Stimulated activated CD4-positive, alpha-beta T cell treated with anti-CD3 and anti-CD28 coated beads, Interleukin-2, amount 100 ng/mL, for 24 hours (primary cell): ENCODE measurements at regions not wholly inside any gene's neighbourhood (a gene's known extent, or its start where the extent isn't known, plus 50 kb on each side); places are given as distances from the start of the nearest gene placed in this dataset.

Experiments used
- DNase-seq, 2 donors: peaks; one replicate each; pipeline ENCODE4 v3.0.0-alpha.2; 2020

DNA sequence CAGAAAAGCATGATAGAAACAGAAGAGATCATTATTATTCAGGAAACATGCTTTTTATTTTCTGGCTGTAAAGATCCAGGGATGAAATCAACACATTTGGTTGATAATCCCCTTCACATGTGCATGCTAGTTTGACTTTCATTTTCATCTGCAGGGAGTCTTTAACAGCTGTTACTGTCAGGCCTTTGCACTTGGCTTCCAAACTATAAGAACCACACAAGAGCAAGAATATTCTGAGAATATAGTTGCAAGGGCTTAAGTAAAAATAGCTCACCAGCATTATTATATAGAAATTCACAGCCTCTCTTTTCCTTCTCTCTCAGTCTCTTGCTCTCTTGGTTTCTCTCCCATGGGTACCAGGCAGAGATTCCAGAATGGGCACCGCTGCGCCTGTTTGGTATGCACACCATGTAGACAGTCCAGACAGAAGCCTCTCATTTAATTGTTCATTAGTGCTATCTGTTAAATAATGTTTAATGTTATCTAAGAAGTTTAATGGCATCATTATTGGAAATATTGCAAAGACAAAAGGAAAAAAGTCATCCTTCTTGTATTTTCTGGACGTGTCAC, 622.3 kb upstream of the PLXNA2 start:
- DNase-seq: no peak

DNA sequence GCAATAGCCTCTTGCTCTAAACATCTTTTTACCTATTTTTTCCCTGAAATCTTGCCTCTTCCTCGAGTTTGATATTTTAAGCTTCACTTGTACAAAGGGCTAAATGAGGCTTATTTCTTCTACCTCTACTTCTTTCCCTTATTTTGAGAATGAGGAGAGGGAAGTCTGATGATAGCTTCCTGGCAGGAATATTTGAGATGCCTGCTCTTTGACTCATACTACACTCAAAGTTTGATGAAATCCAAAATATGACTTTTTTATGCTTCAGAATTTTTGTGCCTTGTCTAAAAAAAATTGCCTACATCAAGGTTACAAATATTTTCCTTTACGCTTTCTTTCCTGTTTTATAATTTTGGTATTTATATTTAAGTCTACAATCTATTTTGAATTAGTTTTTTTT, 624.4 kb upstream of the PLXNA2 start:
- no peak for DNase-seq

DNA sequence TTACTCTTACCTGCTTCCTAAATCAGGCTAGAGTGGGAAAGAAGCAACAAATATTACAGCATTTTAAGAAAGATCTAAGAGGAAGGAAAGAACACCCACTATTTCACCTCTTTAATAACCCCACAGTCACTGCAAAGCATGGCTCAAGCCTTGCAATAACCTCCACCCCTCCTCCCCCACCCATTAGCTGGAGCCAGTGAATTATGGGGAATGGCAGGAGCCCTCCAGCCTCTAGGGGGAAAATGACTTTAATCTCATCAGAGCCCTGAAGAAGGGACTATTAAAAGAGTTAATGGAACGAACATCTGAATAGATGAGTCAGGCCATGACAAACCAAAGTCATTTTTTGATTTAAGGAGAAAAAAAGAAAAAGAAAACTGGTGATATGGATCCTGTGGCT, 630.7 kb upstream of the PLXNA2 start:
- no peak for DNase-seq

DNA sequence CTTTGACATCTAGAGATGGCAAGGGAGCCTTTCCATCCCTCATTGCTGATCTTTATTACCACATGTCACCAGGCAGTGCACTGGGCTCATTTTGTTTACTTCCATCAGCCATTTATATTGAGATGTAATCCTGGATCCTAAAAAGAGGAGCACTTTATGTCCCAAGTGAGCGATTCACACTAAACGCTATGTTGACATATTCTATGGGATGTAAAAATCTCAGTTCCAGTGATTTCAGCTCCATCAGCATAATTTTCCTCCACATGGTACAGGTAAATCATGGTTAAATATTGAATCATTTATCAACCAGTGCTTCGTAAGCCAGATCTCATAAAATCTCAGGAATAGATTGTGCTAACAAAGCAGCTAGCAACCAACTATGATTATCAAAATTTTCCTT, 634.8 kb upstream of the PLXNA2 start:
- DNase-seq: no peak

DNA sequence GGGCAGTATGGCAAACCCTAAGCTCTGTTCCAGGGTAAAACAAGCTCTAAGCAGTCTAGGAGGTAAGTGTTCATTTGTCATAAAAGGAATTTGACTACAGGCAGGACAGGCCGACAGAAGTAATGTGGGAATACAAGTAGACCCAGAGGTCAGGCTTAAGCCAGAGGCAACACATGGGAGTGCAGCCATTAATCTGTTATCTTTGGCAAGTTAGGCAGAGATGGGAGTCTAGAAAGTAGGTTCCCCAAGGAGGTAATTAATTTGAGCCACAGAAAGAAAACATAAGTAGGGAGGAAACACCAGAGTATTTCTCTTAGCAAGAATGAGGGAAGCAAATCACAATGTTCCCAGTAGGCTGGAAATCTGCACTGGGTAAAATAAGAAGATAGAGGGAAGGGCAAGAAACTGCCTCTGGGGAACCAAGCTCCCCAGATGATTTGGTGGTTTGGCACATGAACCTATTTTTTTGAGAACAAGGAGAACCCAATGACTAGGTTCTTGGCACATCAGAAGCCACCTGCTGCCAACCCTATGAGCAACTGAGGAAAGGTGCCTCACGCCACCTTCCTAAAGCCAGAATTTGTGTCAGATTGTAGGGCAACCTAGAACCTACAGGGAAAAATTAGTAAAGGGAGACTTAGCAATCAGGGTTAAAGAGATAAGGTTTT, 636.4 kb upstream of the PLXNA2 start:
- DNase-seq: no peak

DNA sequence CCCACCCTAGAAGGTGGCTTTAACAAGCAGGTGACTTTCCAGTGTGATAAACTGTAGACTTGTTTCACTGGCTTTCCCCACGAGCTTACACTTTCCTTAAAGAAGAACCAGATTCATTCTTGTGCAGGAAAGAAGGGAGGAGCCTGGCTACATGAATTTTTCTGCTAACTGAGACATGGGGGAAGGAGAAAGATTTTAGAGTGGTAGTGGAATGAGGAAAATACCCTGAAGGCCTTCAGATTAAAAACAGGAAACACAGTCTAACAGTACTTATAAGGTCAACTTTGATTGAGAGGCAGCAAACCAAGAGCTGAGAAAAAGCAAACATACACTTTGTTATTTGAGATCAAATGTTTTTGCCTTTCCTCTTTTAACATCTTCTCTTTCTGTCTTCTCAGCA, 640.9 kb upstream of the PLXNA2 start:
- no peak for DNase-seq

DNA sequence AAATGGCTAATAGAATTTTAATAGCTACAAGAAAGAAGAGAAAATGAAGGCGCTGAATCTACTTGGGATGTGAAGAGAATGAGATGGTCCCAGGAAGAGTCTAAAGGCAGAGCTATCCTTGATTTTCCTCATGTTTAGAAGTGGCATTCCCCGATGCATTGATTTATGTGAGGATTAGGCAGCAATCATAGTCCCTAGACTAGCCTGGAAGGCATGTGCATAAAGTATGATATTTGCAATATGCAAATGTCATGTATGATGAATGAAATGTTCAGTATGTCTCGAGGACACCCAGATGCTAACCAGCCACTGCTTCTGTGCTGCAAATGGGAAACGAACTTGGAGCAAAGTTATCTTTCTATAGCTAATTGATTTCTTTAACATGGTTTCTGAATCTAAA, 641.5 kb upstream of the PLXNA2 start:
- no peak for DNase-seq

DNA sequence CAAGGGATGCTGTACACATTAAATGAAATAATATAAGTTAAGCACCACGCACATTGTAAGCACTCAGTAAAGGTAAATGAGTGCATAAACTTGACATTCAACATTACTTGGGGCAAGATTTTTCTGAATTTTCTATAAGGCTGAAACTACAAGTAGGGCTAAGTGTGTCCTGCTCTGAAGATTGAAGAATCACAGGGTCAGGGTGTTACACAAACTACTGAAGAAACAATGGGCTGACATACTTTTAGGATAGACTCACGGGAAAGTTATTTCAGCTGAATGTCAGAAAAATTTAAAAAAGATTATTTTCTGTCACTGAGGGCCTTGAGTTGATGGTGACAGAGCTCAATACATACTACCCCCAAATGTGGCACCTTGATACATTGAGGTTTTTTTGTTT, 644.2 kb upstream of the PLXNA2 start:
- DNase-seq: no peak

DNA sequence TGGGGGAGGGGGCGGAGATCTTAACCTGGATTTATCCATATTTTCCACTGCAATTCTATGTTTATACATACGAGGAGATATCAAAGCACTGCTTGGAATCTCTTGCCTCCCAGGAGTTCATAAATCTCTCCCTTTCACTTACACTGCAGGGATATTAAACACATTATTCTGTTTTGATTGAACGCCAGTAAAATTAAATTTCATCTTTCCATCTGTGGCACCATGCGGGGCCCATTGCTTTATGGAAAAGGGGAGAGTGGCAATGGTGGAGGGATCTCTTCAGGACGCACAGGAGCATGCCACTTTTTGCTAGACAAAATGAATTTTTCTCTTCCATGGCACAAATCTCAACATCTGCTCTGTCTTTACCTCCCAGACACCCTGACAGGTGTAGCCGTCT, 648.0 kb upstream of the PLXNA2 start:
- DNase-seq: no peak

DNA sequence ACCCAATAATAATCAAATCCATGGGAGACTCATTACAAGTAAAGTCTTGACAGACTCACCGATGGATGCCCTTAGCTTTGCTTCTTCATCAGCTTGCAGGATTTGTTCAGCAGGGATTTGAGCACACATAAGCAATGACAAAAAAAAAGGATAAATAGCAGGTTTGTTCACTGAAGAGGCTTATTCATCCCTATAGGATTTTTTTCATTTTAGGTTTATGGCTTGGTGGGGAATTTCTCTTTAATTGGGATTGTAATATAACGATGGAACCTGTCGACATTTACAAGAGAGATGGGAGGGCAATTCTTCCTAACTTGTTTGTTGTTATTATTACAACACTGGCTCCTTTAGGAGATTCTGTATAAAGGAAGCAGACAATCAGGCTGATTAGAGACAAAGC, 649.1 kb upstream of the PLXNA2 start:
- DNase-seq: no peak

DNA sequence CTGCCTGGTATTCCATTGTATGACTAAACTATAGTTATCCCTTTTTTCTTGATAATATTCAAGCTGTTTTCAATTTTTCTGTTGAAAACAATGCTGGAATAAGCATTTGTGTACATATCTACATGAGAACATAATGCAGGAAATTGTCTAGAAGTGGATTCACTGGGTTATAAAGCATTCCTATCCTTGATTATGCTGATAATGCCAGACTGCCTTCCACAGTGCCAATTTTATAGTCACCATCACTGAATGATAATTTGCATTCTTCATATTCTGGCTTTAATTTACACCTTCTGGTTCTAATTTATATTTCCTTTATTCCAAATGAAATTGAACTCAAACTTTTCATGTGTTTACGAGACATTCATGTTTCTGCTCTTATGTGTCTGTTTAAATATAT, 651.0 kb upstream of the PLXNA2 start:
- no peak for DNase-seq

DNA sequence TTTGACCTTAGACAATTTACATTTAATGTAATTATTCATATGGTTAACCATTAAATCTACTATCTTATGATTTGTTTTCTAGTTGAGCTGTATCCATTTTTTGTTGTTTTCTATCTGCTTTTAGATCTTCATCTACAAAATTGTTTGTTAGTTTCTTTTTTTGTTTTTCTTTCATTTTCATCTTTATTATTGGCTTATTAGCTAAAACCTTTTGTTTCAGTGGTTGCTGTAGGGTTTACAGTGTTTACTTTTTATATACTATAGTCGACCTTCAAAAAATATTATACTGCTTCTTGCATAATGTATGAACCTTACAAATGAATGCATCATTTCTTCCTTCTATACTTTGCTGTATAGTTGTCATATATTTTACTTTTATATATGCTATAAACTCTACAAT, 651.6 kb upstream of the PLXNA2 start:
- DNase-seq: no peak

DNA sequence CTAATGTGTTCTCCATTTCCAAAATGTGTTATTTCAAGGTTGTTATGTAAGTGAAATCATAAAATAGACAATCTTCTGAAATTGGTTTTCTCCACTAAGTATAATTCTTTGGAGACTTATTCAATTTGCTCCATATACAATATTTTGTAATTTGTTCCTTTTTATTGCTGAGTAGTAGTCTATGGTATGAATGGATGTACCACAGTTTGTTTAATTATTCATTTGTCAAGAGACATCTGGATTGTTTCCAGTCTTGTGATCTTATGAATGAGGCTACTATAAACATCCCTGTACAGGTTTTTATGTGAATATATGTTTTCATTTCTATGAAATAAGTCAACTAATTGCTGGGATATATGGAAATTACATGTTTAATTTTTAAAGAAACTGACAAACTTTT, 652.6 kb upstream of the PLXNA2 start:
- no peak for DNase-seq

DNA sequence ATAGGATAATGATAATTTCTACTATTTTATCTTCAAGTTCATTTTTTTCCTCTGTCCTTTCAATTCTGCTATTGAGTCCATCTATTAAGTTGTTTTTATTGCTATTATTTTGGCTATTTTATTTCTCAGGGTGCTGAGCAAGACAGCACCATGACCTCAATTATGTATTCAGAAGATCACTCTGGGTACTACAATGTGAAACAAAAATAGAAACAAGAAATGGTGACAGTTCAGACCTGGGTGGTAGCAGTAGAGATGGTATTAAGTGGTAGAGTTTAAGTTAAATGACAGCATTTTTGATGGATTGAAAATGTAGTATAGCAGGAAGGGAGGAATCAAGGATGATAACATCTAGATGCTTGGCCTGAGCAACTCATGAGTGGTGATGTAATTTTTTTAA, 655.3 kb upstream of the PLXNA2 start:
- no peak for DNase-seq

DNA sequence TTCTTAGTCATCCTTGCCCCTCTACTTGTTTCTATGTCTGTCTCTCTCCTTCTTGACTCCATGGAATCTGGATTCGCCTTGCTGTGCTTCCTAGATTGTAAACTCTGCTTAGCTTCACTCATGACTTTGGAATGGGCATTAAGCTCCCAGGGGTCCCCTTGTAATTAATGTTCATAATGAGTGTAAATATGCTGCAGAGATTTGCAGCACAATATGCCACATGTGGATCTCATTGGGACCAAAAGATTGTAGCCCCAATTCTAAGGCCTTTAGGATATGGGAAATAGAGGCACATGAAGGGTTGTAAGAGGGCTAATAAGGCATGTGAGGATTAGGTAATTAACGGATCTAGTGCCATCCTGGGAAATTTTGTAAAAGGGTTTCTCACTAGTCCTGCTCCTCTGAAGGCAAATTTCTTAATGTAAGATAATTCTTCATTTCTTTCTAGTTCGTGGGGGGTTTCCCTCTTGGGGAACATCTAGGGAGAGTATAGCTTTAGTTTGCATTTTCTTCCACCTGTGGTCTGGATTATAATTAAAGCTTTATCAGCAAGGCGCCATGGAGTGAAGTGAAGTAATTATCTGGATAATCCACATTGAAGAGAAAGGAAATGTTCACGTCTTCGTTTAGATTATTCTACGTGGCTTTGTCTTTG, 659.2 kb upstream of the PLXNA2 start:
- no peak for DNase-seq

DNA sequence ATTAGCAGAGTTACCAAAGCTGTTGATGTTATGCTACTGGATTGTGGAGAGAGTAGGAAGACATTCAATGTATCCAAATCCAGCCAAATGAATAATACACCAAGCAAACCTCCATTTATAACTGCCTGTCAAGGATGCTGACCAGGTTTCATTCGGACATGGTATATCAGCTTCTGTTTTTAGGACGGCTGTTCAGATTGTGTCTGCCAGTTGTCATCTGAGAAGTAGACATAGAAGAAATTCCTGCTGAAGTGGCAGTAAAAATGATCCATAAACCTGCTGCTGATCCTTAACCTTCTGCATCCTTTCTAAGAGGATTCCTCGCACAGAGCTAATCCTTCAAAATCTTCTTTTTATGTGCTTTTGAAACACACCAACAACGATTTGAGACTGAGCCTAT, 663.6 kb upstream of the PLXNA2 start:
- no peak for DNase-seq

DNA sequence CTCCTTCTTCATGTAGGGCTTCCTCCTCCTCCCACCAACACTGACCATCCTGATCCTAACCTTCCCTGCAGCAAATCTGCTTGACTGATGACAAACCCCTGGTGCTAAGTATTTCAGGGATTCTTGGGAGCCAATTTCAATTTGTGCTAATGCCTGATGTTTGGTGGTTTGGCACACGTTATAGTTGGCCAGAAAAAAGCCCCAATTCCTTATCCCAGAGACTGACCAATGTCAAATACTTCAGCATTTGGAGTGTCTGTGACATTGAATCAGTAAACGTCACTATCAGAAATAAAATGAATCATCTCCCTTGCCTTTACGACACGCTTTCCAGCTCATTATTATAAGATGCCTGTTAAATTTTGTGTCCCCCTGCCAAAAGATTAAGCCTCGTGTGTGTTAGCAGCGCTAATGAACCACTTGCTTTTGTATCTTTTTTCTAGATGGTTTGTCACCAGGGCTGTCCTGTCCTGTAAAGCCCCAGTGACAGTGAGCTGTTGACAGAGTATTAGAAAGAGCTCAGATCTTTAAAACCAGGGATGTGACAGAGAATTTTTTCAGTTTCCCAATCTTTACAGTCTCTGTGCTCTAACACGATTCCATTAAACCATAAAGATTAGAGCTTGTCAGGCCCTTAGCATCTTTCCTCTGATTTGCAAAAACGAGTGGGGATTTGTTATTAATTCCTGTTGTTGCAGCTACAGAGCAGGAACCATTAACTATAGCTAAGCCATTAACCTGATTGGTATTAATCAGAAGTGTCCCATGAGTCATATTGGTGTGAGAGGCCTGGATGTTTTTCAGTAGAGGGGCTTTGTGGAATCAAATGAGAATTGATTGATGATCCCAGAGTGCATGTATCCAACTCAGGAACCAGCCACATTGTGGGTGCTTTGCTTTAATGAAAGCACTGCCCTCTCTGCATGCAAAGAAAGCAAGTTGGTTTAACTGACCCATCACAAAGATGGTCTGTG, 665.1 kb upstream of the PLXNA2 start:
- no peak for DNase-seq

DNA sequence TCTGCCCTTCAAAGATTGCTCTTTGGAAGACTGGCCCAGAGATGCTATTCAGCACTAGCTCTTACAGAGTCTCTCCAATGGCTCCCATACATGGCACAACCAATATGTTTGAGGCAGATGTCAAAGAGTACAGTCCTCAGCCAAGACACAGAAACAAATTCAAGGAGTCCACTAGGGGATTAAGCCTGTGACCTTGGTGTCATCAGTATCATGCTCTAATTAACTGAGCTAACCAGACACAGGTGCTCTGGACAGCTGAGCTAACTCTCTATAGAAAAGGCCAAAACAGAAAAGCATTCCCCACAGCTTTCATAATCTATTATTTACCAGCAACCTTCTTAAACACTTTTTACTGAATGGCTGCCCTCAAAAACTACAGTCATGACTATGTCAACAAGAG, 666.0 kb upstream of the PLXNA2 start:
- DNase-seq: no peak

DNA sequence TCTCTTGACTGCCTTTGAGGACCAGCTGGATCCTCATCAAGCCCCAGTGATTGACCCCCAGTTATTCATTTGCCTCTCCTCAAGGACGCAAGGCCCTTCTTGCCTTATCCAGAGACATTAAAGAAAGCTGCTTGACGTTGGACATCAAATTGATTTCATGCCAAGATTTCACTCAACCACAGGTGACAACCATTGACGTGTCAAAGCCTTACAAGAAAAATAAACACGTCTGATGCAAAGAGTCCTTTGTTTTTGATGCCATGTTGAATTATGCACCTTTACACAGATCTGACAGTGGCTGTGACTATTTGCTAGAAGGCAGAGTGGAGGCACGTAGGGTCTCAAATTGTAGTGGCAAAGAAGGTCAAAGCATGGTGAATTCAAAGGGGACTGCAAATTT, 666.2 kb upstream of the CAMK1G start:
- no peak for DNase-seq

DNA sequence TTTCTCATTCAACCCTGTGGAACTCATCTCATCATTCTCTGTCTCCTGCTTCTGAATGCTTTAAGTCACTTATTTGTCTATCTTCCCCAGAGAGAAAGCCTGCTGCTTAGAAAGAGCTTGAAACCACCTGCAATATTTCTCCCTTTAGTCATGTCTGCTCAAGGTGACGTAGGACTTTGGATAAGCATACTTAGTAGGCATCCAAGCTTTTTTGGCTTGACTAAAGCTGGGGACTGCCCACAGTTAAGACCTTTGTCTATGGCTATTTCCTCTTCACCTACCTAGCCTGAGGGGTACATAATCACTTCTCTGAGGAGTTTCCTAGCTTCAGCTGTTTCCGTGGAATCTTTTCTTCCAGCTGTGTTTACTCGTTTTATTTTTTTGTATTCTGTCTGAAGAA, 665.8 kb upstream of the CAMK1G start:
- DNase-seq: no peak

DNA sequence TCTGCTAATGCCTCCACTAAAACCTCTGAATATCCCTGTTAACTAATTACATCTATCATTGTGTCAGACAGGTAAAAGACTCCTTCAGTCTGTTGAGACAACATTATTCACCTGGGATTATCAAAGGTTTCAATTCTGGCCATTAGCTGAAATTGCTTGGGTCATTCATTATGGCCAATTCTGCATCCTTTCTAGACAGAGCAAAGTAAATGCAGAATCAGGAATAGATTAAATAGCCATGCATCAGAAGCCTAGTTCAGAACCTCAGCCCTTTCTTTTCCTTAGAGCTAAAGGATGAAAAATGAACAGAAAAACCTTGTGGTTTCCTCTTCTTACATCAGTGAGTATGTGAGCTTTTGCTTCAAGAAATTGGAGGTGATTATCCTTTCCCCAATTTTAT, 665.4 kb upstream of the CAMK1G start:
- no peak for DNase-seq

DNA sequence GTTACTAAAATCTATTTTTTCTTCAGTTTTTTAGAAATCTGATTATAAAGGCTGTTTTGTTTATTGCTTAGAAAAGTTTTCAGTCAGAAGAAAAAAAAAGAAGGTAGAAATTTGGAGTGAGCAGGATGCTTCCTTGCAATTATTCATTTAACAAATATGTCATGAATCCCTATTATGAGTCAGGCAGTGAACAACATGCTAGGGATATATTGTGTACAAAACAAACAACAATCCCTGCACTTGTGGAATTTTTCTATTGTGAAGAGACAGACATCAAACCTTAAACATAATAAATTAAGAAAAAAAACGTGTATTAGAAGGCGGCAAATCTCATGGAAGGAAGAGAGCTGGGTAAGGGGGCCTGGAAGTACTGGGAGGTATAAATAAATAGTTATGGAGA, 664.1 kb upstream of the CAMK1G start:
- DNase-seq: no peak

DNA sequence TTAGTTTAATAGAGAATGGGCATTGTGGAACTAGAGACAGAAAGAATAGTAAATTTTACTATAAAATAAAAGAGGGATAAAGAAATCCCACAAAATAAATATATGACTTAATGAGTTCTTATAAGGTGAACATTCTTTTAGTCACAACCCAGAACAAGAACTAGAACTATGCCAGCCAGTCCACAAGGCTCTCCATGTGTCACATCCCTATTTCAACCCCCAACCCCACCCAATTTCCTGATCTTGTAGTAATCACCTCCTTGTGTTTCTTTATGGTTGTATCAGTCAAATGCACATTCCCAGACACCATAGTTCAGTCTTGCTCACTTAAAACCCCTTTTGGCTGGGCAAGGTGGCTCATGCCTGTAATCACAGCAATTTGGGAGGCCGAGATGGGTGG, 662.3 kb upstream of the CAMK1G start:
- no peak for DNase-seq

DNA sequence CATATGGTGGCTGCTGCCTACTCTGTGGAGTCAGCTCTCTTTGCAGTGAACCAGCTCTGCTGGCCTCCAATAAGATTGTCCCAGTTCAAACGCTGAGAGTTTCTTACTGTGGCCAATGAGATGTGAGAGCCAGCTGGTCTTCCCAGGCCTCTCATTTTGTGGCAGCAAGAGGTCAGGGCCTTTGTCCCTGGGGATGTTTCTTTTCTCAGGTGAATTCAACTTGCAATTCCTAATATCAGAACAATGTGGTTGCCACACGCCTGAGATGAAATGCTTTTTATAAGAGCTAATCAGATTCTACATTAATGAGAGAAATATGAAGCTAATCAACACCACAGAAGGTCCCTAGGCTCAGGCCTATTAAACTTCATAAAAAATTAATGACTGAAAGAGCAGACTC, 660.1 kb upstream of the CAMK1G start:
- DNase-seq: no peak
